ENCODE measurements at regions not wholly inside any gene's neighbourhood (a gene's known extent, or its start where the extent isn't known, plus 50 kb on each side); places are given as distances from the start of the nearest gene placed in this dataset.

DNA sequence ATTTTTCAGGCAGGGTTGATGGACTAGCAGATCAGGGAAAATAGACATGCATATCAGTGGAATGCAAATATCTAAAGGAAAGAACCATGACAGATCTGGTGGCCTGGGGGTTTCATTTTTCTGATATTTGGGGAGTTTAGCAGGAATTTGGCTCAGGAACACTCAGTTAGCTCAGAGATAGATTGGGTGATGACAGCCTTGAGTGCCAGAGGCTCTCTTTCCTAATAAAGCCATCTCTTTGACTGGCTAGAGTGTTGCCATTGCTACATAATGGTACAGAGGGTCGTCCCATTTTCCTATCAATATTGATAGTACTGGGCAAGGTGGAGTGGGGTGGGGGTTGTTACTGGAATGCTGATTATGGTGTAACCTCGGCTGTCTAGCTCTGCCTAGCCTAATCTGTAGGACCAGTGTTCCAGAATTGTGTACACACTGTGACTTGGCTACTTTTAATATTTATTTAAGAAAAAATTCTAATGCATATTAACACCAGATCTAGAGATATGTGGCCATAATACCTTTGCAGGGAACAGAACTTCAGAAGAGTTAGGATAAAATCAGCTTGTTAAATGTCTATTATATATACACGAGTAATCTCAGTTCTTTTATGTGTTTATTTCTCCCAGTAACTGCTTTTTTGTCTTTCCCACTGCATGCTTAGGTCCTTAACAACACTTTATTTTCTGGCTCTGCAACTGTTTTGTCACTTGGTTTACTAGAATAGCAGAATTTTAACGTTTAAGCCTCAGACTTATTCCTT is 145.0 kb upstream of the SPOCK3 start:
- H3K27me3 ChIP-seq (ENCODE audit: control insufficient read depth, insufficient read depth, low read length) = no peaks in the 10 kb centered on the region
- DNase-seq (ENCODE audit: low read depth) = no peak
- TF ChIP-seq, protein P1, sequence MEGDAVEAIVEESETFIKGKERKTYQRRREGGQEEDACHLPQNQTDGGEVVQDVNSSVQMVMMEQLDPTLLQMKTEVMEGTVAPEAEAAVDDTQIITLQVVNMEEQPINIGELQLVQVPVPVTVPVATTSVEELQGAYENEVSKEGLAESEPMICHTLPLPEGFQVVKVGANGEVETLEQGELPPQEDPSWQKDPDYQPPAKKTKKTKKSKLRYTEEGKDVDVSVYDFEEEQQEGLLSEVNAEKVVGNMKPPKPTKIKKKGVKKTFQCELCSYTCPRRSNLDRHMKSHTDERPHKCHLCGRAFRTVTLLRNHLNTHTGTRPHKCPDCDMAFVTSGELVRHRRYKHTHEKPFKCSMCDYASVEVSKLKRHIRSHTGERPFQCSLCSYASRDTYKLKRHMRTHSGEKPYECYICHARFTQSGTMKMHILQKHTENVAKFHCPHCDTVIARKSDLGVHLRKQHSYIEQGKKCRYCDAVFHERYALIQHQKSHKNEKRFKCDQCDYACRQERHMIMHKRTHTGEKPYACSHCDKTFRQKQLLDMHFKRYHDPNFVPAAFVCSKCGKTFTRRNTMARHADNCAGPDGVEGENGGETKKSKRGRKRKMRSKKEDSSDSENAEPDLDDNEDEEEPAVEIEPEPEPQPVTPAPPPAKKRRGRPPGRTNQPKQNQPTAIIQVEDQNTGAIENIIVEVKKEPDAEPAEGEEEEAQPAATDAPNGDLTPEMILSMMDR (IDR thresholded peaks at IDR 0.05; ENCODE audit: insufficient read depth, low read depth, low read length) = no peak
- ChIA-PET POLR2A (no interaction called here), CTCF (no interaction called here)
- no peaks in the 10 kb centered on the region for H3K36me3 ChIP-seq (ENCODE audit: control insufficient read depth, insufficient read depth, low read length)
- H3K4me3 ChIP-seq (ENCODE audit: low read depth, low read length) = no peak overlapping the region

DNA sequence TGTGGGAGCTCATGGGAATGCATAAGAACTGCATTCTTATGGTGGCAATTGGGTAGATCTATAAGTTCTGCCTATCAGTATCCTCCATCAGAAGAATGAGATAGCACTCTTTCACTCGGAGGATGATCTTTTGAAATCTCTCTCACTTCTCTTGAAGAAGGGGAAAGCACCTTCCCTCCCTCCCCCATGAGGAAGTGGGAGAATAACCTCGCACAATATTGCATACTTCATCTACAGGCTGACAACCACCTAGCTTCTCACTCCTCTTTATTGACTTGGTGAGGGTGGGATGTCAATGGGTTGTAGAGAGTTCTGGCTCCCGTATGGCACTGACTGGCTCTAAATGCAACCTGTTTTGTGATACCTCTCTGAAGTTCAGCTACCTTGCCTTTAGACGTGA is 146.7 kb upstream of the SPOCK3 start:
- CTCF ChIA-PET = no interaction called here

DNA sequence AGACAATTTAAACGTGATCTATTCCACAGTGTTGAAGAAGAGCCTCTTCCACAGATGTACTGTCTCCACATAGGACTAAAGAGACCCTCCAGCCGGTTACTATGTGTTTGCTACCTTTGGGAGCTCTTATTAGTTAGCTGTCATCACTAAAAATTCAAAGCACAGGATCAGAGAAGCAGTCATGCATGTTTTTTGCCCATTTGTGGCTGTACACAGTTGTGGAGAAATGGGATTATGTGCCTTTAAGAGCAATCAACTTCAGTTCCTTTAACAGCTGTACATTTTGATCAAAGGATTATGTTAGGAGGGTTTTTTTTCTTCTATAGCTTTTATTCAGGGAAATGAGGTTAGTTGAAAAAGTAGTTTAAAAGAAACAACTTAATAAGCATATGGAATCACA is 149.0 kb upstream of the SPOCK3 start:
- ChIA-PET POLR2A (no interaction called here), CTCF (no interaction called here)
- H3K36me3 ChIP-seq (ENCODE audit: control insufficient read depth, insufficient read depth, low read length) = no peaks in the 10 kb centered on the region
- TF ChIP-seq, protein P1 (IDR thresholded peaks at IDR 0.05; ENCODE audit: insufficient read depth, low read depth, low read length) = no peak
- H3K4me3 ChIP-seq (ENCODE audit: low read depth, low read length) = no peak overlapping the region
- DNase-seq (ENCODE audit: low read depth) = no peak
- H3K27me3 ChIP-seq (ENCODE audit: control insufficient read depth, insufficient read depth, low read length) = no peaks in the 10 kb centered on the region

More for the DNA sequence above, 146.7 kb upstream of the SPOCK3 start:
- Histone ChIP-seq H3K27me3 (ENCODE audit: control insufficient read depth, insufficient read depth, low read length) (no peaks in the 10 kb centered on the region), H3K36me3 (ENCODE audit: control insufficient read depth, insufficient read depth, low read length) (no peaks in the 10 kb centered on the region), H3K4me3 (ENCODE audit: low read depth, low read length) (no peak overlapping the region)
- POLR2A ChIA-PET = no interaction called here
- TF ChIP-seq, protein P1 (IDR thresholded peaks at IDR 0.05; ENCODE audit: insufficient read depth, low read depth, low read length) = no peak
- no peak for DNase-seq (ENCODE audit: low read depth)

DNA sequence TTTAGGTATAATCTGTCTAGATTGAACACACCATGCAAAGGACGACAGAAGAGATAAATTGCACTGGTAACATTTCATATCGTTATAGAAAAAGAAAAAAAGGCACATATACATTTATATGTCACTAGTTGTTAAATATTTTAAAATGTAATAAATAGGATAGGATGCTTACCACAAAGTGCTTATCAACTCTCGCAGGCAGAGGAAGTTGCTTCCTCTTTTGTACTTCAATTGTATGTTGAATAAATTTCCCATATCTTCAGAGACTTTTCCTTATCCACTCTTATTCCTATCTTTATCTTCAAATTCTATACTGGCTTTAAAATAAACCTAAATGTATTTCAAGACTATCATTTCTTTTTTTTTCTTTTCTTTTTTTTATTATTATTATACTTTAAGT is 163.3 kb upstream of the SPOCK3 start:
- TF ChIP-seq, protein P1 (IDR thresholded peaks at IDR 0.05; ENCODE audit: insufficient read depth, low read depth, low read length) = no peak
- Histone ChIP-seq H3K27me3 (ENCODE audit: control insufficient read depth, insufficient read depth, low read length) (no peaks in the 10 kb centered on the region), H3K4me3 (ENCODE audit: low read depth, low read length) (no peak overlapping the region), H3K36me3 (ENCODE audit: control insufficient read depth, insufficient read depth, low read length) (no peaks in the 10 kb centered on the region)
- CTCF ChIA-PET = no interaction called here
- POLR2A ChIA-PET = no interaction called here
- no peak for DNase-seq (ENCODE audit: low read depth)

DNA sequence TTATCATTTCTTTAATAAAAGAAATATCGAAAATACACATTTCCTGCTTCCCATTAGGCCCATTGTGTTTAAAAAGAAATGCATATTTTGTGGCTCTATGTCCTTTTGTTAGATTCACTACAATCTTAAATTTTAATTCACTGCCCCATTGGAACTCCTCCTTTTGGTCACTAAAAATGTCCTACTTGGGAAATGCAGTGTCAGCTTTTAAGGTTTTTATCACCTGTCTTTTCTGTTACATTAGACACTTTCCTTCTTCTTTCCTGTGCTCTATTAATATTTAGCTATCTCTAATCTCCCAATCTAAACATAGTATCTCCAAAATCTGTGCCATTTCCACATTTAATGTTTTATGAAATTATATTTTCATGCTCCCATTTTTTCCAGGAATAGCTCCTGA is 164.9 kb upstream of the SPOCK3 start:
- TF ChIP-seq, protein P1 (IDR thresholded peaks at IDR 0.05; ENCODE audit: insufficient read depth, low read depth, low read length) = no peak

More for the DNA sequence above, 164.9 kb upstream of the SPOCK3 start:
- H3K27me3 ChIP-seq (ENCODE audit: control insufficient read depth, insufficient read depth, low read length) = no peaks in the 10 kb centered on the region
- ChIA-PET POLR2A (no interaction called here), CTCF (no interaction called here)
- no peak overlapping the region for H3K4me3 ChIP-seq (ENCODE audit: low read depth, low read length)
- no peak for DNase-seq (ENCODE audit: low read depth)
- H3K36me3 ChIP-seq (ENCODE audit: control insufficient read depth, insufficient read depth, low read length) = no peaks in the 10 kb centered on the region

Measured in BJ (cell line).